Transverse colon (tissue), 1 donor: ENCODE measurements at regions not wholly inside any gene's neighbourhood (a gene's known extent, or its start where the extent isn't known, plus 50 kb on each side); places are given as distances from the start of the nearest gene placed in this dataset.

Experiments
- EP300 ChIP-seq: sonication (generic); formaldehyde crosslinking; IDR thresholded peaks from one replicate; pipeline ENCODE4 v1.6.1; 2017; ENCODE audit warnings: antibody characterized with exemption, low read depth
- POLR2A ChIP-seq: fragments of 450-650 bp; IDR thresholded peaks from one replicate; pipeline ENCODE4 v1.6.1; 2016; ENCODE audit warnings: antibody characterized with exemption, mild to moderate bottlenecking, moderate library complexity

- TF ChIP-seq EP300 (no peak), POLR2A (no peak)
Measured at GRCh38 chr6:109901976-109902375, 76.1 kb upstream of the GPR6 start.
